CD4-positive, alpha-beta T cell treated with Interleukin-6 at 100 ng/mL for 8 hours (primary cell): ENCODE measurements at regions not wholly inside any gene's neighbourhood (a gene's known extent, or its start where the extent isn't known, plus 50 kb on each side); places are given as distances from the start of the nearest gene placed in this dataset.

Experiments
- DNase-seq: peaks from one replicate; pipeline ENCODE4 v3.0.0-alpha.2; 2020; ENCODE audit warnings: mixed read lengths, low spot score

GRCh38 chr13:84049443-84050219, 167.4 kb upstream of the SLITRK1 start:
- DNase-seq: no peak

- no peak for DNase-seq
These were observed 162.5 kb upstream of the SLITRK1 start for GRCh38 chr13:84044805-84045204.

- DNase-seq: no peak
These were observed 155.7 kb upstream of the SLITRK1 start for GRCh38 chr13:84038001-84038400.

GRCh38 chr13:84032116-84032515, 149.8 kb upstream of the SLITRK1 start:
- no peak for DNase-seq

DNA sequence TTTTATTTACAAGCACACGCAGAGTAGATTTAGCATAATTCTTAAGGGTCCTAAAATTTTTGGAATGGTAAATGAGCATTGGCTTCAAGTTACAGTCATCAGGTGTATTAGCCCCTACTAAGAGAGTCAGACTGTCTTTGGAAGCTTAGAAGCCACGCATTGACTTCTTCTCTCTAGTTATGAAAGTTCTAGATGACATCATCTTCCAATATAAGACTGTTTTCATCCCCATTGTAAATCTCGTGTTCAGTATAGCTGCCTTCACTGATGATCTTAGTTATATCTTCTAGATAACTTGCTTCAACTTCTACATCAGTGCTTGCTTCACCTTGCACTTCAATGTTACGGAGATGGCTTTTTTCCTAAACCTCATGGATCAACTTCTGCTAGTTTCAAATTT, 148.8 kb upstream of the SLITRK1 start:
- DNase-seq: no peak

GRCh38 chr13:84029396-84029795, 147.1 kb upstream of the SLITRK1 start:
- DNase-seq: no peak

GRCh38 chr13:84025824-84026223, 143.6 kb upstream of the SLITRK1 start:
- DNase-seq: no peak

GRCh38 chr13:83996415-83996814, 114.1 kb upstream of the SLITRK1 start:
- DNase-seq: no peak

DNA sequence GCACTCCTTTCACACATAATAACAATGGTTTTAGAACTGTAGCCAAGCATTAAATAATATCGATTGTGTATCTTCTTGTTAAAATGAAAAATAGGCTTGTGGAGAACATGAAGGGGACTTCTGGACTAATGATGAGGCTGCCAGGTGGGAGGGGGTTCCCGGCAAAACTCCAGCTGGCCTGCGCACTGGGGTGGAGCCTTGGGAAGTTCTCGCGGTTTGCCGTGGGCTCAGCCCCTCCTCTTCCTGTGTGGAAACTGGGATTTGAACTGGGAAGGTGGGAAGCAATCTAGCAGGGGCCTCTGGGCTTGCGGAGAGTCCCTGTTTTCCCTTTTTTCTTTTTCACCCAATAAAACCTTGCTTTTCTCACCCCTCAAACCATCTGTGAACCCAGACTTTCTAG, 113.7 kb upstream of the SLITRK1 start:
- DNase-seq: no peak

DNA sequence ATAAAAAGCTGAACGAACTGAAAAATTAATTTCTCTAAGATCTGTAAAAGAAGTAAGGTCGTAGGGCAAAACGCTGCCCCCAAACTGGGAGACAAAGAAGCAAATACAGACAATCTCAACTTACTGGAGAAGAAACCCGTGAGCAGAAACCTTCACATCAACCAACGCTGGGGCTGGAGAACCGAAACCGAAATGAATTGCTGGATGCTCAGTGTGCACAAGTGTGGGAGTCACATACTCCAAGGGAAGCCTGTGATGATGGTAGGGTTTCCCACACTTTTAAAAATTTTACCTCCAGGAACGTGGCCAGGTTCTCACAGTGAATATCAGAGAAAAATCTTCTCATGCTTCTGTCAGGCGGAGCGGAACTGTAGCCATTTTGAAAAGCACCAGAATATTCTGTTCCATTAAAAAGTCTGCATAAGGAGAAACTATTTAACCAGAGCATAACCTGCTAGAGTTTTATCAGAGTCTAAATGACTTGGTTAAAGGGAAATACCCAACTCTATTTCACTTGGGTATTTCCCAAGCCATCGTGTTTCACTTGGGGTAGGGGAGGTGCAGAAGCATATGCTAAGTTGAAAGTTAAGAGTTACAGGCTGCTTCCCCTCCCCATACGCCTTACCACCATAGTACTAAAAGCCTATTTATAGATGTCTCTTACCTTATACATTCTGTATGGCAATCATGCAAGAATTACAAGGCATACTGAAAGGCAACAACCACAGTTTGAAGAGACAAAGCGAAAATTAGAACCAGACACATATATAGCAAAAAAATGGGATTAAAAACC, 110.5 kb upstream of the SLITRK1 start:
- DNase-seq: no peak

DNA sequence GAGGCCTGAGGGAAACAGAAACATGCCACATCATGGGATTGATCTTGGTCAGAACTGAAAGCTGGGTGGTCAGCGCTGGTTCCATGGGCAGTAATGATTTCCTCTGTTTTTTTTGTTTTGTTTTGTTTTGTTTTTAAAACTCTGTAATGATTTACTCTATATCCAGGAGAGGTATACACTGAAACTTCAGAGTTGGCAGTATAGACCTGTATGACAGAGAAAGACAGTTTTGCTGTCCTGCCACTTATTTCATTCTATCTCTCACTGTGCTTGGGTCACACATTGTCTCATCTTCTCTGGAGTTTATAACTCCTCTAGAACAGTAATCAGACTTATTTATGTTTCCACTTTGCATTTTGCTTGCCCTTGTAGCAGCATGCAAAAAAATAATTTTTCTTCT, 105.1 kb upstream of the SLITRK1 start:
- DNase-seq: no peak

- no peak for DNase-seq
These were observed 102.5 kb upstream of the SLITRK1 start for GRCh38 chr13:83984793-83985192.

GRCh38 chr13:83980331-83980730, 98.1 kb upstream of the SLITRK1 start:
- no peak for DNase-seq

DNA sequence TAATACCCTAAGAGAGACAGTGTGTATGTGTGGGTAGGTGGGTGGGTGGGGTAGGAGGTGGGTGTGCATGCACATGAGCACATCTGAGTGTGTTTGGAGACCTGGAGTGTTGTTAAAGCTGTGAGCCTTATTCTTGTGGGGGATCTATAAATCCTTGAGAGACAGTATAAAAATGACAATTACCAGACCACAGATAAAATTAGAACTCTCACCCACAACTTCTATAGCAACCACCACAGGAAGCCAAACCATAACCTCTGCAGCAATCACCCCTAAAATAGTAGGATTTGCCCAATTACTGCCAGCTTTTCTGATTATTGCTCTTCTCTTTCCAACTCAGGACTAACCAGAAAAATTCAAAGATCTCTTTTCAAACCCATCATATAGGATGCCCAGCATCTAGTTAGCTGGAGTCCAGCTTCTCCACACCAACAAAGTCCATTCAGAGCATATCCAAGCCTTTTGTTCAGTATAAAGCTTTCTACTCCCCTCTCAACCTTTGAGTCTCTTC, 93.4 kb upstream of the SLITRK1 start:
- no peak for DNase-seq

GRCh38 chr13:83958531-83958930, 76.3 kb upstream of the SLITRK1 start:
- no peak for DNase-seq

DNA sequence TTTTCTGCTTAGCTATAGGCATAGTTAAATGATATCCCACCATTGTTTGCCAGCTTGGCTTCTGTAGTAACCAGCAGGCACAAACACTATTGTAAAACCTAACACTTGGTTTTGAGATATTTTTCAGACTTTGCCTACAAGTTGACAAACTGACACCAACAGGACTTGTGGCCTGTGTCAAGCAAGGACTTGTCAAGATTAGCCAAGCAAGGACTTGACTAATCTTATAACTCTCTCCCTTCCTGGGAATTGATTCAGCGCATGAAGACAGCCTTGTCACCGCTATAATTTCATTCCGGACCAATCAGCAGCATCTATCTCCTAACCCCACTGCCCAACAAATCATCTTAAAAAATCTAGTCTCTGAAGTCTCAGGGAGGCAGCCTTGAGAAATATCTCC, 72.7 kb upstream of the SLITRK1 start:
- no peak for DNase-seq

DNA sequence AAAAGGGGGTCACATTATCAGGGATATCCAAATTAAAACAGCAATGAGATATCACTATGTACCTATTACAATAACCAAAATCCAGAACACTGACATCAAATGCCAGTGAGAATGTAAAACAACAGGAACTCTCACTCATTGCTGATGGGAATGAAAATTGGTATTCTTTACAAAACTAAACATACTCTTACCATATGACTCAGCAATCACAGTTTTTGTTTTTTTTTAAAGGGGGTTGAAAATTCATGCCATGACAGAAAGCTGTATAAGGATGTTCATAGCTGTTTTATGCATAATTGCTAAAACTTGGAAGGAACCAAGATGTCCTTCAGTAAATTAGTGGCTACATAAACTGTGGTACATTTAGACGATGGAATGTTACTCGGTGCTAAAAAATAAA, 71.6 kb upstream of the SLITRK1 start:
- DNase-seq: no peak

- no peak for DNase-seq
These were observed 68.0 kb upstream of the SLITRK1 start for GRCh38 chr13:83950293-83950692.

DNA sequence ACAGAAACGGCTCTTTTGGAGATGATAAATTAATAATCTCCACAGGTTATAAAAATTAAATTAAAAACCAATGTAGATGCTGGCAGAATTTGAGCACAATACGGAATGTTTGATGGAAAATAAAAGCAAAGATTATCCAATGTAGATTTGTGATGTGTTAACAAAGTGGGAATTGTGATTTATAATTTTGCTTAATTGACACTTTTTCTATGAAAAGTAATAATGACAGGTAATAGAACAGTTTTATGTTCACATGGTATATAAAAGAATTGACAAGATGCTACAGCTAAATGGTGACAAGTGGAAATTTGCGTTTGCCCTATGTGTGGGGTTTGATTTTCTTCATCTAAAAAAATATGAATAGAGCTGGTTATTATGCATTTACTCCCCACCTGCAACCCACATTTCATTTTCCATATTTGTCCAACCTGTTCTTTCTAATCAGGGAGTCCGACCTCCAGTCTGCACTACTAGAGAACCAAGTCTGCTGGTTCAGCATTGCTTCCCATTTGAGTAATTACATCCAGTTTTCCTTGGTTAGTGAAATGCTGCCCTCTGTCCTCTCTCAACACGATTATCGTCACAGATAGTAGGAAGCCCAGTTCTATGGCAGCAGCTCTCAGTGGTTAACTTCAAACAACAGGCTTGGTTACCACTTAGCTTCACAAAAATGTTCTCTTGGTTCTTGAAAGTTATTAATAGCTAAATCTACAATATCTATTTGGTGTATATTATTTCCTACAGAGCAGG, 61.4 kb upstream of the SLITRK1 start:
- no peak for DNase-seq

- DNase-seq: no peak
These were observed 59.5 kb upstream of the SLITRK1 start for GRCh38 chr13:83941701-83942335.

GRCh38 chr13:83940742-83941141, 58.5 kb upstream of the SLITRK1 start:
- no peak for DNase-seq

- no peak for DNase-seq
These were observed 55.3 kb upstream of the SLITRK1 start for GRCh38 chr13:83937579-83937978.
